HL-60 (cell line): ENCODE measurements at regions not wholly inside any gene's neighbourhood (a gene's known extent, or its start where the extent isn't known, plus 50 kb on each side); places are given as distances from the start of the nearest gene placed in this dataset.

Source experiments
- CTCF ChIP-seq: IDR thresholded peaks from one replicate; pipeline ENCODE4 v1.5.1; 2011; ENCODE audit warnings: low read length, control low read depth, inconsistent platforms; ENCODE audit not compliant: insufficient read depth
- GABPA ChIP-seq: IDR thresholded peaks from 2 replicates; pipeline ENCODE4 v1.6.1; 2012; ENCODE audit warnings: low read depth
- POLR2AphosphoS5 ChIP-seq: IDR thresholded peaks from 2 replicates; pipeline ENCODE4 v1.6.1; 2012; ENCODE audit warnings: low read depth
- TF ChIP-seq, protein P1 (sequence below): IDR thresholded peaks from 2 replicates; pipeline ENCODE4 v1.6.1; 2012; ENCODE audit warnings: low read depth; ENCODE audit not compliant: insufficient replicate concordance

DNA sequence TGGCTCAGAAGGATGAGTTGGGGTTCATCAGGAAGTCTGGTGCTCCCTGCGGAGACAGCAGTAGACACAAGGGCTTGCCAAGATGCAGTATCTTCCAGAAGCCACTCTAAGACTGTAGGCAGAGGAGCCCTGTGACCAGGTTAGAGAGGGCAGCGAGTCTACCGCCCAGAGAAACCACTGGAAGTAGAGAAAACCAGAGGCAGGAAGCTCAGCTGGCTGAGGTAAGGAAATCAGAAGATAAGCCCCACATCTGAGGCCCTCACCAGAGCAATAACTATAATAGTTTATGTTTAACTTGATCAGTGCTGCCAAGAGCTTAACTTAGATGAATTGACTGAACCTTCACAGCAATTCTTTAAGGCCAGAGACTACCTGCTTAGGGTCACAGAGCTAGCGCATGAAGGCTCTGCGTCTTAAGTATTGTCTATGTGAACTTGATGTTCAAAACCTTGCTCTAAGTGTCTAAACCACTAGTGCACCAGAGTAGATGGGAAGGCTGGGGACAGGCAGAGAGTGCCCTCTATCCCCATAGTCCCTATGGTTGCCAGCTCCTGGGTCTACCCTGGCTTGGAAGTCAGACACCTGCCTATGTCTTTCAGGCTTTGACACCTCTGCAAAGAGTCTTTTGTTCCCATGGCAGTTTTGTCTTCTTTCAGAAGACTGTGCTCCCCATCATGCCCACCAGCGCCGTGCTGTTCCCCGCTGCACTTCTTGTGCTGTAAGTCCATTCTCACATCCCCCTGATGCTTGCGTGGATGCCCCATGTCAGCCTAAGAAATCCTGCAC is 228.2 kb upstream of the KLF4 start:
- TF ChIP-seq CTCF (no peak), GABPA (no peak), POLR2AphosphoS5 (no peak)
- TF ChIP-seq, protein P1, sequence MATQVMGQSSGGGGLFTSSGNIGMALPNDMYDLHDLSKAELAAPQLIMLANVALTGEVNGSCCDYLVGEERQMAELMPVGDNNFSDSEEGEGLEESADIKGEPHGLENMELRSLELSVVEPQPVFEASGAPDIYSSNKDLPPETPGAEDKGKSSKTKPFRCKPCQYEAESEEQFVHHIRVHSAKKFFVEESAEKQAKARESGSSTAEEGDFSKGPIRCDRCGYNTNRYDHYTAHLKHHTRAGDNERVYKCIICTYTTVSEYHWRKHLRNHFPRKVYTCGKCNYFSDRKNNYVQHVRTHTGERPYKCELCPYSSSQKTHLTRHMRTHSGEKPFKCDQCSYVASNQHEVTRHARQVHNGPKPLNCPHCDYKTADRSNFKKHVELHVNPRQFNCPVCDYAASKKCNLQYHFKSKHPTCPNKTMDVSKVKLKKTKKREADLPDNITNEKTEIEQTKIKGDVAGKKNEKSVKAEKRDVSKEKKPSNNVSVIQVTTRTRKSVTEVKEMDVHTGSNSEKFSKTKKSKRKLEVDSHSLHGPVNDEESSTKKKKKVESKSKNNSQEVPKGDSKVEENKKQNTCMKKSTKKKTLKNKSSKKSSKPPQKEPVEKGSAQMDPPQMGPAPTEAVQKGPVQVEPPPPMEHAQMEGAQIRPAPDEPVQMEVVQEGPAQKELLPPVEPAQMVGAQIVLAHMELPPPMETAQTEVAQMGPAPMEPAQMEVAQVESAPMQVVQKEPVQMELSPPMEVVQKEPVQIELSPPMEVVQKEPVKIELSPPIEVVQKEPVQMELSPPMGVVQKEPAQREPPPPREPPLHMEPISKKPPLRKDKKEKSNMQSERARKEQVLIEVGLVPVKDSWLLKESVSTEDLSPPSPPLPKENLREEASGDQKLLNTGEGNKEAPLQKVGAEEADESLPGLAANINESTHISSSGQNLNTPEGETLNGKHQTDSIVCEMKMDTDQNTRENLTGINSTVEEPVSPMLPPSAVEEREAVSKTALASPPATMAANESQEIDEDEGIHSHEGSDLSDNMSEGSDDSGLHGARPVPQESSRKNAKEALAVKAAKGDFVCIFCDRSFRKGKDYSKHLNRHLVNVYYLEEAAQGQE = no peak
